GM12891 (cell line): ENCODE measurements at regions not wholly inside any gene's neighbourhood (a gene's known extent, or its start where the extent isn't known, plus 50 kb on each side); places are given as distances from the start of the nearest gene placed in this dataset.

Experiments
- POLR2A ChIP-seq: IDR thresholded peaks from 2 replicates; pipeline ENCODE4 v1.6.1; 2011; ENCODE audit warnings: low read depth, low read length, control low read depth
- POLR2AphosphoS5 ChIP-seq: IDR thresholded peaks from 2 replicates; pipeline ENCODE4 v1.6.1; 2011; ENCODE audit warnings: low read depth, low read length, control low read depth
- POU2F2 ChIP-seq: IDR thresholded peaks from 2 replicates; pipeline ENCODE4 v1.6.1; 2011; ENCODE audit warnings: low read depth, mild to moderate bottlenecking, control low read depth, low read length, moderate library complexity

DNA sequence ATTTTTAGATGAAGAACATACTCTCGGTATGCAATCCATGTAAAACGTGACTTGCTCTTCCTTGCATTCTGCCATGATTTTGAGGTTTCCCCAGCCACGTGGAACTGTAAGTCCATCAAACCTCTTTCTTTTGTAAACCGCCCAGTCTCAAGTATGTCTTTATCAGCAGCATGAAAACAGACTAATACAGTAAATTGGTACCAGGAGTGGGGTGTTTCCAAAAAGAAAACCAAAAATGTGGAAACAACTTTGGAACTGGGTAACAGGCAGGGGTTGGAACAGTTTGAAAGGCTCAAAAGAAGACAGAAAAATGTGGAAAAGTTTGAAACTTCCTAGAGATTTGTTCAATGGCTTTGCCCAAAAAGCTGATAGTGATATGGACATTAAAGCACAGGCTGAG is 1957.9 kb downstream of the SUCLG1 start:
- TF ChIP-seq POLR2A, result no peak
- TF ChIP-seq POLR2AphosphoS5, result no peak
- no peak for TF ChIP-seq POU2F2
